ENCODE measurements at regions not wholly inside any gene's neighbourhood (a gene's known extent, or its start where the extent isn't known, plus 50 kb on each side); places are given as distances from the start of the nearest gene placed in this dataset.

- ATAC-seq, result no peak
- WGBS, 4 donors, result 82 to 90% (median 89%) methylated on average over 6 of the region's 6 CpGs
- intact Hi-C loops (cut with DNase I), result loop anchor here in 7 of 10 donors (5.0 to 10.0 kb wide), 11 partner anchors 53 to 1187 kb away; partner anchors contain the start of gene ZNF184 (in 1 of the 7)
Measured at GRCh38 chr6:26288155-26288554, 76.8 kb upstream of the BTN3A2 start.

GRCh38 chr6:26290941-26291340 lies 74.1 kb upstream of the BTN3A2 start:
- peaks cover 0 to 6% (median 0%) of the 10 kb centered on the region in 12 donors for H3K4me1 ChIP-seq
- H3K27me3 ChIP-seq, result no peaks in the 10 kb centered on the region
- H3K4me3 ChIP-seq, result no peak overlapping the region
- intact Hi-C loops (cut with DNase I), result no loop called here
- peaks cover 0 to 6% (median 0%) of the 10 kb centered on the region in 12 donors for H3K9me3 ChIP-seq
- no peaks in the 10 kb centered on the region for H3K36me3 ChIP-seq
- DNase-seq (no peak), ATAC-seq (no peak)
- TF ChIP-seq CTCF (IDR thresholded peaks at IDR 0.05), result no peak
- TF ChIP-seq POLR2A (IDR thresholded peaks at IDR 0.05), result no peak
- WGBS, 4 donors, result 60 to 74% (median 73%) methylated on average over 5 of the region's 5 CpGs
- no peak overlapping the region for H3K27ac ChIP-seq

More at GRCh38 chr6:26288155-26288554, 76.8 kb upstream of the BTN3A2 start:
- Histone ChIP-seq H3K4me3 (no peak overlapping the region), H3K27ac (no peak overlapping the region), H3K9me3 (peaks cover 0 to 6% (median 0%) of the 10 kb centered on the region in 12 donors), H3K4me1 (peaks cover 0 to 21% (median 9%) of the 10 kb centered on the region in 12 donors), H3K27me3 (no peaks in the 10 kb centered on the region), H3K36me3 (no peaks in the 10 kb centered on the region)
- no peak for DNase-seq
- TF ChIP-seq POLR2A (IDR thresholded peaks at IDR 0.05), result no peak
- no peak for TF ChIP-seq CTCF (IDR thresholded peaks at IDR 0.05)

GRCh38 chr6:26292709-26293108 lies 72.3 kb upstream of the BTN3A2 start:
- 63 to 89% (median 83%) methylated on average over 1 of the region's 1 CpG for WGBS, 4 donors
- peaks cover 0 to 5% (median 0%) of the 10 kb centered on the region in 12 donors for H3K9me3 ChIP-seq
- peaks cover 0 to 4% (median 0%) of the 10 kb centered on the region in 9 donors for H3K27me3 ChIP-seq
- peaks cover 0 to 10% (median 0%) of the 10 kb centered on the region in 12 donors for H3K4me1 ChIP-seq
- no peak for DNase-seq
- no peak overlapping the region for H3K27ac ChIP-seq
- no peak for ATAC-seq
- no peaks in the 10 kb centered on the region for H3K36me3 ChIP-seq
- intact Hi-C loops (cut with DNase I), result no loop called here
- TF ChIP-seq CTCF (IDR thresholded peaks at IDR 0.05) (no peak), POLR2A (IDR thresholded peaks at IDR 0.05) (no peak)
- H3K4me3 ChIP-seq, result no peak overlapping the region

GRCh38 chr6:26294302-26294701 lies 70.7 kb upstream of the BTN3A2 start:
- Histone ChIP-seq H3K9me3 (no peaks in the 10 kb centered on the region), H3K36me3 (no peaks in the 10 kb centered on the region), H3K4me1 (peaks cover 0 to 10% (median 0%) of the 10 kb centered on the region in 12 donors), H3K4me3 (no peak overlapping the region), H3K27ac (no peak overlapping the region), H3K27me3 (peaks cover 0 to 14% (median 0%) of the 10 kb centered on the region in 9 donors)
- TF ChIP-seq CTCF (IDR thresholded peaks at IDR 0.05) (no peak), POLR2A (IDR thresholded peaks at IDR 0.05) (no peak)
- no peak for ATAC-seq
- intact Hi-C loops (cut with DNase I), result no loop called here
- WGBS, 4 donors, result 81 to 84% (median 83%) methylated on average over 8 of the region's 8 CpGs
- no peak for DNase-seq
